ENCODE measurements at regions not wholly inside any gene's neighbourhood (a gene's known extent, or its start where the extent isn't known, plus 50 kb on each side); places are given as distances from the start of the nearest gene placed in this dataset.
"Not testable (repeated sequence)": the region's sequence is repeated elsewhere in the genome, so short reads cannot be mapped to it uniquely, and the experiment has no call there.

GRCh38 chr15:39011066-39011465 lies 446.5 kb upstream of the RASGRP1 start:
- TF ChIP-seq CTCF (IDR thresholded peaks at IDR 0.05 in 4 of 5, conservative IDR thresholded peaks at IDR 0.05 in 1 of 5); POLR2A (IDR thresholded peaks at IDR 0.05): not testable (repeated sequence)
